Liver (tissue), 3 donors: ENCODE measurements at regions not wholly inside any gene's neighbourhood (a gene's known extent, or its start where the extent isn't known, plus 50 kb on each side); places are given as distances from the start of the nearest gene placed in this dataset.
"Not testable (repeated sequence)": the region's sequence is repeated elsewhere in the genome, so short reads cannot be mapped to it uniquely, and the experiment has no call there.

Experiments used
- CTCF ChIP-seq: fragments of 150-350 bp; IDR thresholded peaks from 2 replicates; pipeline ENCODE4 v1.5.1; 2017; ENCODE audit warnings: improper control_type of control experiment, low read depth, low read length; ENCODE audit not compliant: missing input control
- EGR1 ChIP-seq, 2 donors: IDR thresholded peaks; 2 replicates each; pipeline ENCODE4 v1.6.1; 2016 to 2018; ENCODE audit warnings: antibody characterized with exemption in 2 of 2, low read depth in 2 of 2
- FOXA1 ChIP-seq: IDR thresholded peaks from 2 replicates; pipeline ENCODE4 v1.6.1; 2016; ENCODE audit warnings: antibody characterized with exemption
- GABPA ChIP-seq, 2 donors: IDR thresholded peaks in 1 of 2; conservative IDR thresholded peaks in 1 of 2; 2 replicates each; pipeline ENCODE4 v1.6.1; 2016; ENCODE audit warnings: antibody characterized with exemption in 2 of 2, mild to moderate bottlenecking in 1 of 2, moderate library complexity in 1 of 2
- JUND ChIP-seq, 2 donors: IDR thresholded peaks; 2 replicates each; pipeline ENCODE4 v1.6.1; 2016; ENCODE audit warnings: antibody characterized with exemption in 2 of 2
- MAX ChIP-seq: IDR thresholded peaks from 2 replicates; pipeline ENCODE4 v1.6.1; 2016; ENCODE audit warnings: antibody characterized with exemption
- NR2F2 ChIP-seq: IDR thresholded peaks from 2 replicates; pipeline ENCODE4 v1.6.1; 2016; ENCODE audit warnings: antibody characterized with exemption
- REST ChIP-seq: IDR thresholded peaks from 2 replicates; pipeline ENCODE4 v1.6.1; 2016; ENCODE audit warnings: antibody characterized with exemption, mild to moderate bottlenecking
- RXRA ChIP-seq, 2 donors: IDR thresholded peaks; 2 replicates each; pipeline ENCODE4 v1.6.1; 2017 to 2018; ENCODE audit warnings: antibody characterized with exemption in 2 of 2, mild to moderate bottlenecking in 1 of 2
- SP1 ChIP-seq: IDR thresholded peaks from 2 replicates; pipeline ENCODE4 v1.6.1; 2018; ENCODE audit warnings: antibody characterized with exemption, mild to moderate bottlenecking
- TAF1 ChIP-seq: conservative IDR thresholded peaks from 2 replicates; pipeline ENCODE4 v1.6.1; 2016; ENCODE audit warnings: antibody characterized with exemption, mild to moderate bottlenecking
- YY1 ChIP-seq: IDR thresholded peaks from 2 replicates; pipeline ENCODE4 v1.6.1; 2016; ENCODE audit warnings: antibody characterized with exemption, mild to moderate bottlenecking
- donor health status: healthy.
- donor health status: healthy.

GRCh38 chr7:6962871-6963270 lies 136.8 kb upstream of the CCZ1B start:
- TF ChIP-seq CTCF; NR2F2; GABPA (IDR thresholded peaks at IDR 0.05 in 1 of 2, conservative IDR thresholded peaks at IDR 0.05 in 1 of 2); YY1; TAF1; EGR1 (IDR thresholded peaks at IDR 0.05; ENCODE audit: low read depth in 2 of 2); REST; FOXA1; JUND (IDR thresholded peaks at IDR 0.05); SP1; MAX; RXRA (IDR thresholded peaks at IDR 0.05): not testable (repeated sequence)
